Astrocyte of the spinal cord (primary cell): ENCODE measurements at regions not wholly inside any gene's neighbourhood (a gene's known extent, or its start where the extent isn't known, plus 50 kb on each side); places are given as distances from the start of the nearest gene placed in this dataset.
A peak's percentile ranks its signal among the peaks of the same experiment; 100 is the strongest.

ENCODE experiments used
- DNase-seq: peaks from one replicate; pipeline ENCODE4 v3.0.0; 2011; ENCODE audit warnings: low read depth, low spot score
- H3K4me3 ChIP-seq: 2 replicates; pipeline ENCODE4 v1.5.1; 2011; ENCODE audit warnings: low read depth, mild to moderate bottlenecking, low read length, moderate library complexity
- CTCF ChIP-seq: IDR thresholded peaks from 2 replicates; pipeline ENCODE4 v1.5.1; 2012; ENCODE audit warnings: low read depth, mild to moderate bottlenecking, low read length, inconsistent platforms
- in situ Hi-C: cut with HindIII; loops from 2 replicates; pipeline ENCODE4 v1.10.0; 2017; ENCODE audit warnings: low sequenced_read_pairs

- TF ChIP-seq CTCF, result no peak
- no peak for DNase-seq
- no peak overlapping the region for H3K4me3 ChIP-seq
- in situ Hi-C loops, result no loop called here
Observed at GRCh38 chr3:150069633-150070032, 98.9 kb upstream of the PFN2 start.

GRCh38 chr3:150069154-150069527, 98.4 kb upstream of the PFN2 start:
- TF ChIP-seq CTCF, result no peak
- no peak for DNase-seq
- H3K4me3 ChIP-seq, result no peak overlapping the region
- in situ Hi-C loops, result no loop called here

- no peak for TF ChIP-seq CTCF
- H3K4me3 ChIP-seq, result no peak overlapping the region
- DNase-seq, result no peak
- in situ Hi-C loops, result no loop called here
Observed at GRCh38 chr3:150068440-150069153, 97.9 kb upstream of the PFN2 start.

GRCh38 chr3:150067561-150067960, 96.9 kb upstream of the PFN2 start:
- no peak for TF ChIP-seq CTCF
- in situ Hi-C loops, result no loop called here
- DNase-seq, result no peak
- no peak overlapping the region for H3K4me3 ChIP-seq

GRCh38 chr3:150064971-150065370, 94.3 kb upstream of the PFN2 start:
- in situ Hi-C loops, result no loop called here
- no peak for DNase-seq
- no peak overlapping the region for H3K4me3 ChIP-seq
- TF ChIP-seq CTCF, result no peak

GRCh38 chr3:150063237-150063636, 92.5 kb upstream of the PFN2 start:
- H3K4me3 ChIP-seq, result no peak overlapping the region
- TF ChIP-seq CTCF, result no peak
- in situ Hi-C loops, result no loop called here
- no peak for DNase-seq

GRCh38 chr3:150062492-150062891, 91.8 kb upstream of the PFN2 start:
- H3K4me3 ChIP-seq, result peak overlapping the region; percentile 3
- no peak for TF ChIP-seq CTCF
- DNase-seq, result peak; percentile 79
- in situ Hi-C loops, result no loop called here
